Neural cell (in vitro differentiated cells): ENCODE measurements at regions not wholly inside any gene's neighbourhood (a gene's known extent, or its start where the extent isn't known, plus 50 kb on each side); places are given as distances from the start of the nearest gene placed in this dataset.

ENCODE experiments used
- H2AFZ ChIP-seq: fragments of 200-600, 300-800 bp; sonication (generic), shearing (Covaris generic); 2 replicates; pipeline ENCODE4 v1.6.0; 2014; ENCODE audit warnings: low read depth, mild to moderate bottlenecking, antibody characterized with exemption, low read length, moderate library complexity
- H3F3A ChIP-seq: fragments of 200-600 bp; shearing (Covaris generic); 2 replicates; pipeline ENCODE4 v1.6.1; 2016; ENCODE audit warnings: mild to moderate bottlenecking, moderate library complexity, mixed read lengths, antibody characterized with exemption, low read length; ENCODE audit not compliant: insufficient read depth, poor library complexity, severe bottlenecking
- H3K27ac ChIP-seq: fragments of 200-600, 300-800 bp; sonication (generic), shearing (Covaris generic); 2 replicates; pipeline ENCODE4 v1.5.1; 2014; ENCODE audit warnings: mild to moderate bottlenecking, low read length, moderate library complexity
- H3K27me3 ChIP-seq: fragments of 300-800, 200-600 bp; sonication (generic), shearing (Covaris generic); 2 replicates; pipeline ENCODE4 v1.6.0; 2014; ENCODE audit warnings: mild to moderate bottlenecking, low read depth, low read length, moderate library complexity; ENCODE audit not compliant: insufficient read depth
- H3K36me3 ChIP-seq: fragments of 300-800, 200-600 bp; sonication (generic), shearing (Covaris generic); 2 replicates; pipeline ENCODE4 v1.5.1; 2014; ENCODE audit warnings: mild to moderate bottlenecking, antibody characterized with exemption, low read length, moderate library complexity; ENCODE audit not compliant: insufficient read depth
- H3K4me2 ChIP-seq: fragments of 300-800, 200-600 bp; sonication (generic), shearing (Covaris generic); 2 replicates; pipeline ENCODE4 v1.6.0; 2014; ENCODE audit warnings: mild to moderate bottlenecking, low read length
- H3K4me3 ChIP-seq: fragments of 300-800, 200-600 bp; sonication (generic), shearing (Covaris generic); 2 replicates; pipeline ENCODE4 v1.5.1; 2014; ENCODE audit warnings: mild to moderate bottlenecking, low read length, moderate library complexity
- H3K79me2 ChIP-seq: fragments of 200-600 bp; shearing (Covaris generic); replicated peaks from 2 replicates; pipeline ENCODE4 v1.6.0; 2014; ENCODE audit warnings: mild to moderate bottlenecking, low read length, moderate library complexity; ENCODE audit not compliant: insufficient read depth
- H3K9ac ChIP-seq: fragments of 300-800, 200-600 bp; sonication (generic), shearing (Covaris generic); 2 replicates; pipeline ENCODE4 v1.6.1; 2016; ENCODE audit warnings: mild to moderate bottlenecking, low read length, mixed read lengths
- H3K9me2 ChIP-seq: fragments of 200-600 bp; shearing (Covaris generic); 2 replicates; pipeline ENCODE4 v1.6.1; 2016; ENCODE audit warnings: mild to moderate bottlenecking, low read length, mixed read lengths; ENCODE audit not compliant: insufficient read depth
- H3K9me3 ChIP-seq: fragments of 200-600, 300-800 bp; sonication (generic), shearing (Covaris generic); 2 replicates; pipeline ENCODE4 v1.6.1; 2016; ENCODE audit warnings: mild to moderate bottlenecking, mixed run types, low read length, moderate library complexity, mixed read lengths
- H4K20me1 ChIP-seq: fragments of 200-600 bp; shearing (Covaris generic); 2 replicates; pipeline ENCODE4 v1.6.1; 2016; ENCODE audit warnings: mild to moderate bottlenecking, mixed run types; ENCODE audit not compliant: insufficient read depth
- CTCF ChIP-seq: fragments of 450-650 bp; IDR thresholded peaks from 2 replicates; pipeline ENCODE4 v1.5.1; 2014; ENCODE audit warnings: antibody characterized with exemption, mild to moderate bottlenecking, moderate library complexity; ENCODE audit not compliant: poor library complexity, severe bottlenecking
- EP300 ChIP-seq: fragments of 450-650 bp; conservative IDR thresholded peaks from 2 replicates; pipeline ENCODE4 v1.6.1; 2014; ENCODE audit warnings: antibody characterized with exemption, mild to moderate bottlenecking, moderate library complexity; ENCODE audit not compliant: poor library complexity, severe bottlenecking
- EZH2 ChIP-seq: fragments of 200-600, 300-800 bp; shearing (Covaris generic), sonication (generic); IDR thresholded peaks from 2 replicates; pipeline ENCODE4 v1.6.1; 2014; ENCODE audit warnings: antibody characterized with exemption, low read length, borderline replicate concordance, mild to moderate bottlenecking; ENCODE audit not compliant: insufficient read depth, poor library complexity, severe bottlenecking
- MXI1 ChIP-seq: fragments of 450-650 bp; conservative IDR thresholded peaks from 2 replicates; pipeline ENCODE4 v1.6.1; 2014; ENCODE audit warnings: antibody characterized with exemption, mild to moderate bottlenecking; ENCODE audit not compliant: poor library complexity, severe bottlenecking
- POLR2AphosphoS5 ChIP-seq: IDR thresholded peaks from 2 replicates; pipeline ENCODE4 v1.6.1; 2012
- RAD21 ChIP-seq: fragments of 450-650 bp; conservative IDR thresholded peaks from 2 replicates; pipeline ENCODE4 v1.6.1; 2014; ENCODE audit warnings: antibody characterized with exemption, mild to moderate bottlenecking, moderate library complexity
- REST ChIP-seq: IDR thresholded peaks from 2 replicates; pipeline ENCODE4 v1.6.1; 2012; ENCODE audit warnings: borderline replicate concordance
- SMC3 ChIP-seq: fragments of 450-650 bp; conservative IDR thresholded peaks from 2 replicates; pipeline ENCODE4 v1.6.1; 2014; ENCODE audit warnings: antibody characterized with exemption, mild to moderate bottlenecking, moderate library complexity; ENCODE audit not compliant: poor library complexity
- TAF1 ChIP-seq: IDR thresholded peaks from 2 replicates; pipeline ENCODE4 v1.6.1; 2012; ENCODE audit warnings: low read depth

- H2AFZ ChIP-seq, result no peak overlapping the region
- no peaks in the 10 kb centered on the region for H3F3A ChIP-seq
- H3K36me3 ChIP-seq, result no peaks in the 10 kb centered on the region
- no peak overlapping the region for H3K4me2 ChIP-seq
- no peaks in the 10 kb centered on the region for H4K20me1 ChIP-seq
- H3K27me3 ChIP-seq, result no peaks in the 10 kb centered on the region
- no peaks in the 10 kb centered on the region for H3K79me2 ChIP-seq
- H3K9ac ChIP-seq, result no peak overlapping the region
- no peaks in the 10 kb centered on the region for H3K9me3 ChIP-seq
- no peak for TF ChIP-seq CTCF
- H3K9me2 ChIP-seq, result no peaks in the 10 kb centered on the region
- no peak overlapping the region for H3K4me3 ChIP-seq
- no peak overlapping the region for H3K27ac ChIP-seq
Measured at GRCh38 chr1:4263699-4264098, 363.6 kb upstream of the C1orf174 start.

- no peak overlapping the region for H3K9ac ChIP-seq
- no peak overlapping the region for H3K4me2 ChIP-seq
- no peaks in the 10 kb centered on the region for H3K79me2 ChIP-seq
- no peaks in the 10 kb centered on the region for H3K27me3 ChIP-seq
- TF ChIP-seq POLR2AphosphoS5 (no peak), EZH2 (no peak), MXI1 (no peak), SMC3 (no peak), EP300 (no peak), CTCF (no peak), REST (no peak), RAD21 (no peak), TAF1 (no peak)
- H3K4me3 ChIP-seq, result no peak overlapping the region
- H3K9me2 ChIP-seq, result no peaks in the 10 kb centered on the region
- no peaks in the 10 kb centered on the region for H4K20me1 ChIP-seq
- no peak overlapping the region for H3K27ac ChIP-seq
- no peaks in the 10 kb centered on the region for H3F3A ChIP-seq
- H3K9me3 ChIP-seq, result no peaks in the 10 kb centered on the region
- no peak overlapping the region for H2AFZ ChIP-seq
- H3K36me3 ChIP-seq, result no peaks in the 10 kb centered on the region
Measured at GRCh38 chr1:4265836-4266235, 365.8 kb upstream of the C1orf174 start.
